SK-N-MC (cell line): ENCODE measurements at regions not wholly inside any gene's neighbourhood (a gene's known extent, or its start where the extent isn't known, plus 50 kb on each side); places are given as distances from the start of the nearest gene placed in this dataset.

Experiments used
- DNase-seq: peaks from one replicate; pipeline ENCODE4 v3.0.0-alpha.2; 2011; ENCODE audit warnings: low read depth, low spot score
- H3K27ac ChIP-seq: fragments of 200-600 bp; sonication (generic); 2 replicates; pipeline ENCODE4 v1.5.1; 2016; ENCODE audit warnings: mixed run types
- H3K36me3 ChIP-seq: fragments of 200-600 bp; sonication (generic); 2 replicates; pipeline ENCODE4 v1.6.1; 2017; ENCODE audit warnings: antibody characterized with exemption, low read length, mixed read lengths; ENCODE audit not compliant: insufficient read depth
- H3K4me3 ChIP-seq: fragments of 200-600 bp; sonication (generic); 2 replicates; pipeline ENCODE4 v1.5.1; 2016
- H3K9ac ChIP-seq: fragments of 200-600 bp; sonication (generic); 2 replicates; pipeline ENCODE4 v1.8.0; 2017; ENCODE audit warnings: mixed run types, mixed read lengths; ENCODE audit not compliant: insufficient read length
- H3K9me3 ChIP-seq: fragments of 200-600 bp; sonication (generic); 2 replicates; pipeline ENCODE4 v1.6.1; 2017; ENCODE audit warnings: low read depth, mild to moderate bottlenecking, antibody characterized with exemption, low read length, moderate library complexity, mixed read lengths
- EZH2 ChIP-seq: fragments of 200-600 bp; sonication (generic); IDR thresholded peaks from one replicate; pipeline ENCODE4 v1.6.1; 2017; ENCODE audit warnings: antibody characterized with exemption
- FOXP2 ChIP-seq: optimal IDR thresholded peaks from 2 replicates; pipeline ENCODE3; 2011; ENCODE audit warnings: mild to moderate bottlenecking, moderate library complexity; ENCODE audit not compliant: insufficient read depth; ENCODE audit errors: extremely low read length, control extremely low read depth
- POLR2AphosphoS5 ChIP-seq: IDR thresholded peaks from 2 replicates; pipeline ENCODE4 v1.6.1; 2012; ENCODE audit warnings: mild to moderate bottlenecking, low read depth, low read length, borderline replicate concordance

DNA sequence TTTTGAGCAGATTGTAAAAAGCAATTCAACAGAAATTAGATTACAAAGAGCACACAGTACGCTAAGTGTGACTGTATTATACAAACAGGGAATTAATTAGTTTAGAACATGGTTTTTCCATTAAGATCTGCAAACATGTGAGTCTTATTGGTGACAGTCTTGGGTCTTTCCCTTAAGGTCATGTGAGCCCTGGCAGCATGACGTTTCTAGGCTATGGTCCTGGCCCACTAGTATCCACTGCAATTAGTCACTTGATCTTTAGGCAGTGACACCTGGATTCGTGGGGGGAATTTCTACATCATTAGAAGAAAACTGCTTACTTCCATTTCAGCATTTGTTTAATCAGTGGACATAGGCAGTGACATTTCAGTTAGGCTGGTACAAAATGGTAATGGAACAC is 360.2 kb upstream of the NR2F2 start:
- Histone ChIP-seq H3K9ac (no peak overlapping the region), H3K9me3 (no peaks in the 10 kb centered on the region), H3K4me3 (no peak overlapping the region), H3K36me3 (no peaks in the 10 kb centered on the region), H3K27ac (no peak overlapping the region)
- TF ChIP-seq POLR2AphosphoS5 (no peak), FOXP2 (no peak), EZH2 (no peak)
- no peak for DNase-seq

GRCh38 chr15:95972041-95972553 is 358.4 kb upstream of the NR2F2 start:
- H3K27ac ChIP-seq, result no peak overlapping the region
- no peaks in the 10 kb centered on the region for H3K9me3 ChIP-seq
- no peak overlapping the region for H3K9ac ChIP-seq
- no peak for DNase-seq
- TF ChIP-seq EZH2 (no peak), POLR2AphosphoS5 (no peak), FOXP2 (no peak)
- H3K4me3 ChIP-seq, result no peak overlapping the region
- no peaks in the 10 kb centered on the region for H3K36me3 ChIP-seq

DNA sequence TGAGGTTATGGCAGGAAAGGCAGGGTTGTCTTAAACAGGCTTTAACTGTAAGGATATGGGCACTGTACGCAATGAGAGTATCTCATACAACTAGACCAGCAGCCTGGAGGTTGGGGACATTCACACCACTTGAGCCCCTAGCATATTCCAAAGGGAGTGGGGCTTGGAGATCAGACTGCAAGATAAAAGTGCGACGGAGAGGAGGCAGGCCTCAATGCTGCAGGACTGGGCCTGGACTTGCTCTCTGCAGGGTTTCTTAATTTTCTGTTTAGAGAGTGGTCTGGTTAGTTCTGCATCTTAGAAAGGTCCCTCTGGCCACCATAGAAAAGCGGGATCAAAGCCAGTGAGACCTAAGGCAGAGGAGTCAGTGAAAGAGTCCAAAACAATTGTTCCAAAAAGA is 357.7 kb upstream of the NR2F2 start:
- Histone ChIP-seq H3K36me3 (no peaks in the 10 kb centered on the region), H3K4me3 (no peak overlapping the region), H3K9me3 (no peaks in the 10 kb centered on the region), H3K9ac (no peak overlapping the region), H3K27ac (no peak overlapping the region)
- TF ChIP-seq EZH2 (no peak), POLR2AphosphoS5 (no peak), FOXP2 (no peak)
- DNase-seq, result no peak

GRCh38 chr15:95973566-95974256 is 356.8 kb upstream of the NR2F2 start:
- no peaks in the 10 kb centered on the region for H3K36me3 ChIP-seq

DNA sequence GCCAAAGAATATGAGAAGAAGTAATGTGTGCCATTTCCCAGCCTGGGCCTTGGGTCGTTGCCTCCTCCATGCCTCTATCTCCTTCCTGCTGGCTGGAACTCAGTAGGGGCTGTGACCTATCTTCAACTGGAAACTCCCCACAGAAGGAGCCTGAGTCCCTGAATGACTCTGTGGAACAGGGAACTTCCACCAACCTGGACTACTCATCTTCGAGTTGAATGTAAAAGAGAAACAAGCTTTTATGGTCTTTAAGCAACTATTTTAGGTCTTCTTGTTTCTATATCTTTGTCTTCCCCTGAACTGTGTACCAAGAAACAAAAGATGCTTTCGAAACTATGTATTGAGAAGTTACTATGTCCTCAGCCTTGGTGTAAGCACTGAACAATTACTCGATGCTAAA is 355.3 kb upstream of the NR2F2 start:
- DNase-seq, result no peak
- H3K9ac ChIP-seq, result no peak overlapping the region
- H3K36me3 ChIP-seq, result no peaks in the 10 kb centered on the region
- H3K27ac ChIP-seq, result no peak overlapping the region
- TF ChIP-seq POLR2AphosphoS5 (no peak), EZH2 (no peak), FOXP2 (no peak)
- no peaks in the 10 kb centered on the region for H3K9me3 ChIP-seq
- H3K4me3 ChIP-seq, result no peak overlapping the region

More at GRCh38 chr15:95973566-95974256, 356.8 kb upstream of the NR2F2 start:
- H3K9me3 ChIP-seq, result no peaks in the 10 kb centered on the region
- H3K9ac ChIP-seq, result no peak overlapping the region
- no peak for DNase-seq
- H3K27ac ChIP-seq, result no peak overlapping the region
- no peak for TF ChIP-seq EZH2
- no peak for TF ChIP-seq FOXP2
- no peak for TF ChIP-seq POLR2AphosphoS5
- H3K4me3 ChIP-seq, result no peak overlapping the region

DNA sequence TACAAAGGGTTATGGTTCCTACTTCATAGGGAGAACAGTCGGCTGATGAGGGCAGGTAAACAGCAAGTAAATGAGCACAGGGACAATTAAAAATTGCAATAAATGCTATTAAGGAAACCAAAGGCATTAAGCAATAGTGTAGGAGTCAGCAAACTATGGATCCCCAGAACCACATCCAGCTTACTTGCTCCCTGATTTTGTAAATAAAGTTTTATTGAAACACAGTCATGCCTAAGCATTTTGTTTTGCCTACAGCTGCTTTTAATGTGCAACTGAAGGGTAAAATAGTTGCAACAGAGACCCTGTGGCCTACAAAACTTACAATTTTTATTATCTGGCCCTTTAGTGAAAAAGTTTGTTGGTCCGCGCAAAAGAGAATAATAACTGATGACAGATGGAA is 351.2 kb upstream of the NR2F2 start:
- Histone ChIP-seq H3K27ac (no peak overlapping the region), H3K9ac (no peak overlapping the region), H3K4me3 (no peak overlapping the region), H3K9me3 (no peaks in the 10 kb centered on the region), H3K36me3 (no peaks in the 10 kb centered on the region)
- no peak for TF ChIP-seq POLR2AphosphoS5
- TF ChIP-seq EZH2, result no peak
- no peak for TF ChIP-seq FOXP2
- no peak for DNase-seq

GRCh38 chr15:95981209-95981608 is 349.3 kb upstream of the NR2F2 start:
- no peak for DNase-seq
- H3K9me3 ChIP-seq, result no peaks in the 10 kb centered on the region
- TF ChIP-seq POLR2AphosphoS5 (no peak), FOXP2 (no peak), EZH2 (no peak)
- no peak overlapping the region for H3K4me3 ChIP-seq
- no peaks in the 10 kb centered on the region for H3K36me3 ChIP-seq
- H3K27ac ChIP-seq, result no peak overlapping the region
- no peak overlapping the region for H3K9ac ChIP-seq

- no peak overlapping the region for H3K27ac ChIP-seq
- no peak overlapping the region for H3K4me3 ChIP-seq
- H3K9me3 ChIP-seq, result no peaks in the 10 kb centered on the region
- H3K36me3 ChIP-seq, result no peaks in the 10 kb centered on the region
- DNase-seq, result no peak
- H3K9ac ChIP-seq, result no peak overlapping the region
- TF ChIP-seq POLR2AphosphoS5, result no peak
- TF ChIP-seq EZH2, result no peak
- TF ChIP-seq FOXP2, result no peak
Observed at GRCh38 chr15:95987299-95987698, 343.2 kb upstream of the NR2F2 start.

GRCh38 chr15:95987886-95988573 is 342.5 kb upstream of the NR2F2 start:
- H3K9me3 ChIP-seq, result no peaks in the 10 kb centered on the region
- H3K27ac ChIP-seq, result no peak overlapping the region
- no peak overlapping the region for H3K9ac ChIP-seq
- H3K36me3 ChIP-seq, result no peaks in the 10 kb centered on the region
- TF ChIP-seq FOXP2, result no peak
- no peak for TF ChIP-seq EZH2
- no peak for TF ChIP-seq POLR2AphosphoS5
- no peak for DNase-seq
- H3K4me3 ChIP-seq, result no peak overlapping the region; the same call in 1 of the 2 replicates
